Ureter (tissue), 1 donor: ENCODE measurements at regions not wholly inside any gene's neighbourhood (a gene's known extent, or its start where the extent isn't known, plus 50 kb on each side); places are given as distances from the start of the nearest gene placed in this dataset.

ENCODE experiments used
- DNase-seq: peaks from one replicate; pipeline ENCODE4 v3.0.0-alpha.2; 2020; ENCODE audit warnings: low spot score
- donor health status: DM: yes; HTN: yes; CAD: no.

GRCh38 chr17:30586818-30587595 is 109.8 kb downstream of the GOSR1 start:
- DNase-seq = no peak

- DNase-seq = no peak
These were observed 107.6 kb downstream of the GOSR1 start for GRCh38 chr17:30584810-30585209.

GRCh38 chr17:30580916-30581315 is 103.7 kb downstream of the GOSR1 start:
- no peak for DNase-seq

GRCh38 chr17:30579610-30580315 is 102.6 kb downstream of the GOSR1 start:
- DNase-seq = no peak

GRCh38 chr17:30578015-30578717 is 101.0 kb downstream of the GOSR1 start:
- DNase-seq = peak; percentile 37
